Colon (tissue), 2 donors: ENCODE measurements at regions not wholly inside any gene's neighbourhood (a gene's known extent, or its start where the extent isn't known, plus 50 kb on each side); places are given as distances from the start of the nearest gene placed in this dataset.

Experiments
- FAIRE-seq: peaks from 2 replicates; lab custom pipeline; 2012; peaks lifted over from hg19 to GRCh38; lab: Jason Lieb, UNC
- donor health status: control.
- donor health status: control.

DNA sequence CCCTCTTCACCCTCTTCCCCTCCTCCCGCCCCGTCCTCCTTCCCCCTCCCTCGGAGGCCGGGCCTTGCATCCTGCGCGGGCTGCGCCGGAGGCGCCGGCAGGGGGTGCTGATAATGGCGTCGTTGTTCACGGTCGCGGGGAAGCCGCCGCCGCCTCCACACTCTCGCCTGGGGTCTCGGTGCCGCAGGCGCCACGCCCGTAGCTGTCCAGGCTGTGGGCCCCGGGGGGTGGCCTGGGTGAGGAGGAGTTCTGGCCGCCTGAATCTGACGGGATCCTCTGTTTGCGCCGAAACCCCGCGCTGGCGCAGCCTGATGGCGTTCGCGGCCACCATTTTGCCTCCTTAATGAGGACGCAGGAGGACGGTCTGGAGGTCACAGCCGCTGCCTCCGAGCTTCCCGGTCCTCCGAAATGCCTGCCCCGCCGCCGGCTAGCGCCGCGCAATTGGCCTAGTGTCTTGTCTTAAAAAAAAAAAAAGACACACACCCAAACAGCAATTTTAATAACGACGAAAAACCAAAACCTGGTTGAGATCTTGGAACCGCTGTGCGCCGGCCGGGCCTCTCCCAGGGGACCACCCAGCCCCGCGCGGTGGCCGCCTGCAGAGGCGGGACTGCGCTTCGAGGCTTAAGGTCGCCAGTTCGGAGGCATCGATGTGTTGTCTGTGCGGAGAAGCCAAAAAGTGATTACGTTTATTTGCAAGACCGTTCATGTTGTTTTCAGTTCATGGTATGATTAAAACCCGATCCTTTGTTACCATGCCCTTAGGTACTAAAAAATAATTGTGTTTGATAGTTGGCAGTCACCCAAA lies 106.6 kb upstream of the HNRNPU start:
- FAIRE-seq, result no peak

DNA sequence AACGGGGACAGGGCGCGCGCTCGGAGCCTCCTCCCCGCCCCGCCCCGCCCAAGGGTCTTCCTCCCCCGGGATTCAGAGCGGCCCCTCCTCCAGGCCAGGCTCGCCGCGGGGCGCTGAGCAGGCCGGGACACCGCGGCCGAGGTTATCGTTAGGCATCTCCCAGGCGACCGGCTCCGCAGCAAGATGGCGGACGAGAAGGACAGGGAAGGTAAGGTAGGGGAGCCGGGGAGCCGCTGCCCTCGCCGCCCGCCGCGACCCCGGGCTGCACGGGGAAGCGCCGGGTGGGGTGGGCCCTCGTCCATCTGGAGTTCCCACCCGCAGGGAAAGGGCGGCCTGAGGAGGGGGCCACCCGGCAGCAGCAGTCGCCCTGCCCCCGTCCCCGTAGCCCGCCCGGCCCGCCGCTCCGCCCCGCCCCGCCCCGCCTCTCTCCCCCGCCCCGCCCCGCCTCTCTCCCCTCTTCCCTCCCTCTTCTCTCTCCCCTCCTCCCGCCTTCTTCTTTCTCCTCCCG lies 105.9 kb upstream of the HNRNPU start:
- FAIRE-seq, result no peak

DNA sequence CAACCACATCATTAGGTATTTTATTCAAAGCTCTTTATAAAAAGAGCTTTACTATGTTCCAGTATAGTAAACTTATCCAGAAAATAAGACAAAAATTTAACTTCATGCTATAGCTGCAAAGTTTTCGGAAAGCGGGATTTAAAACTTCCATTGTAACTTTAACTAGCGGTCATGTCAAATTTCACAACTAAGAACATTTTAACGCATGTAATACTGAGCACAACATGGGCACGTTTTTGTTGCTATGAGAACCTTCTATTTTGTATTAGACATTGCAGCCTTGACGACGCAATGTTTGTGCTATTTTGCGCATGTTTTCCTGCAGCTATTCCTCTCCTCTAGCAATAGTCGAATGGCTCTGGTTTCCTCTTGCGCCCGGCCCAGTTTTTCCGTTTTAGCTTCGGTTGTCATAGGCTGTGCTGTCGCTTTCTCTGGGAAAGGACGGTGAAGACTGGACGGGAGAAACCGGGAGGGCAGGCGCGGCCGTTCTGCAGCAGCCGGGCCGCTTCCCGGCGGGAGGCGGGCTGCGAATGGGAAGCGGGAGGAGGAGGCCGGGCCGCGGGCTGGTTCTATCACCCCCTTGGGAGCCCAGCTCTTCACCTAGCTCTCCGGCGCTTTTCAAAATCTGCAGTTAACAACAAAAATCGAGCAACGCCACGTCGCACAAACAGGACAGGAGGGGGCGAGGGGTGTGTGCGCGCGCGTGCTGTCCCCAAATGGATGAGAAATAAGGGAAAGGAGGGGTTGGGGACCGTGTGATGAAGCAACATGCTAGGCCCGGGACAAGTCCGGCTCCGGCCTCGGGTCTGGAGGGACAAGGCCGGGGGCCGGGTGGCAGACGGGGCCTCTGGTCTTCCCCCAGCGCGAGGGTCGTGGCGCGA lies 105.3 kb upstream of the HNRNPU start:
- FAIRE-seq, result peak; percentile 43

DNA sequence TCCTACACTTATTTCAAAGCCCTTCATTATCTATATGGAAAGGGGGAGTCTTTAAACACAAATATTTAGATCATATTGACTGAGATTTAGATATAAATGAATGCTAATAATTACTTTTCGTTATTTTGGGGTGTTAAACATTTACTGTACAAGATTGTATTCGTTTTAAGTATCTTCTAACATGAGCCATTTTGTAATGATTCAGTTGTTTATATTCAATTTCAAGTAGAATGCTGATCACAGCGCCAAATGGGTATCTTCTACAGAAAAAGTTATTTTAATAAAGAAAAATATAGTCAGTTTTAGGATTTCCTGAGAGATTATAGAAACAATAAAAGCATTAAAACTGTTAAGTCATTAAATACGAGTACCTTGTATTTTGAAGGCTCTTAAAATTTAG lies 104.5 kb upstream of the HNRNPU start:
- FAIRE-seq, result no peak

DNA sequence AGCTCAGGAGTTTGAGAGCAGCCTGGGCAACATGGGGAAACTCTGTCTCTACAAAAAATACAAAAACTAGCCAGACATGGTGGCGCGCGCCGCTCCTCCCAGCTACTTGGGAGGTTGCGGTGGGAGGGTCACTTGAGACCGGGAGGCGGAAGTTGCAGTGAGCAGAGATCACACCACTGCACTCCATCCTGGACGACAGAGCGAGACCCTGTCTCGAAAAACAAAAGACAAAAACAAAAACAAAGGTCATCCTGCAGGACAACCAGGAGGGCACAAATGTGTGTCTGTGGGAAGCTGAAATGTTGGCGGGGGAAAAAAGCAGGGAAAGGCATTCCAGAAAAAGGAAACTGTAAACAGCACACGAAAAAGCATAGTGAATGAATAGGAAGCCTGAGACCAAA lies 104.1 kb upstream of the HNRNPU start:
- no peak for FAIRE-seq

DNA sequence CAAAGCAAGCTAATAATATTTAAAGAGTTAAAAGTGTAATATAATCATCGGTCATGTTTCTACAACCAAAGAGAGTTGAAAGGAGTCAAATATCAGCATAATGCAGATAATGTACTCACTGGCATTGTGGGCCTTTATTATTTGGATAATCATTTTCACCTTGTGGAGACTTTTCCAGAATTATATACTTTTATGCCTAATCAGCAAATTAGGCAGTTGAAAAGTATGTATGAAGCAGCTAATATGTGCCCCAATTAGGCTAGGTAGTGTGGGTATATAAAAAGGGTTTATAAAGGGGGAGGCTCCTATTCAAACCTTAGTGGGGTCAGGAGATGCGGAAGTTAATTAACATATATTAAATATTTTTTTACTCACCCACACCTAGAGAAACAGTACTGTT lies 102.8 kb upstream of the HNRNPU start:
- no peak for FAIRE-seq

DNA sequence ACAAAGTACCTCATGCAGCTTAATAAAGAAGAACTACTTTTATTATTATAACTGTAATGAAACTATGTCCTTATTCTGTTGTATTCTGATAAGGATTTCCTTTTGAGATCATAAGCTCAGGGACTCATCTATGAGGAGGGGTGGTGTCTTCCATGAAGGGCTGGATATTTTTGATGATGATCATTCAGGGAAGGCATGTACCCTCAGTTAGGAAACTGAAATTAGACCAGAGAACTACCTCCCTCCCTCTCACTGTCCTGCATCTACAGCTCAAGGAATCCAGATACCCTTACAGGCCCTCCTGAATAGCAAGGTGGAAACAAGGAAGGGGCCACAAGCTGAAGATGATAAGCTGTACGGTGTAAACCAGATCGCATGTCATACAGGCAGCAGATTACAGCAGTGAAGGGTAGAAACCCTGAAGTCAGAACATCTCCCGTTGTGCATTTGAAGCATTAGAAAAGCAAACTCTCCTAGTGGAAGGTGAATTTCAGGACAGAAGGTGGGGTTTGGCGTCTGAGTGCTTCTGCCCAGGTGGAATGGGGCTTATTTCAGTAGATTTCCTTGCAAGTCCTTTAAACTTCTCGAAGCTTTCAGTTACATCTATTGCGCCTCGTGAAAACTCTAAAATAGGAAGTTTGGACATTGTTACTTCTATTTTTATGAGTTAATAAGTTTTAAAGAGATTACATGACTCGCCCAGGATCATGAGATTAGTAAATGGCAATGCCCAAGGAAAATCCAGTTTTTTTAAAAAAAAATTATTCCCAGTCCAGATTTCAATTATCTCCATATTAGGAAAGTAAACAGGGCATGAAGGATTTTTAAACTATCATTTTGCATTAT lies 101.1 kb upstream of the HNRNPU start:
- no peak for FAIRE-seq

DNA sequence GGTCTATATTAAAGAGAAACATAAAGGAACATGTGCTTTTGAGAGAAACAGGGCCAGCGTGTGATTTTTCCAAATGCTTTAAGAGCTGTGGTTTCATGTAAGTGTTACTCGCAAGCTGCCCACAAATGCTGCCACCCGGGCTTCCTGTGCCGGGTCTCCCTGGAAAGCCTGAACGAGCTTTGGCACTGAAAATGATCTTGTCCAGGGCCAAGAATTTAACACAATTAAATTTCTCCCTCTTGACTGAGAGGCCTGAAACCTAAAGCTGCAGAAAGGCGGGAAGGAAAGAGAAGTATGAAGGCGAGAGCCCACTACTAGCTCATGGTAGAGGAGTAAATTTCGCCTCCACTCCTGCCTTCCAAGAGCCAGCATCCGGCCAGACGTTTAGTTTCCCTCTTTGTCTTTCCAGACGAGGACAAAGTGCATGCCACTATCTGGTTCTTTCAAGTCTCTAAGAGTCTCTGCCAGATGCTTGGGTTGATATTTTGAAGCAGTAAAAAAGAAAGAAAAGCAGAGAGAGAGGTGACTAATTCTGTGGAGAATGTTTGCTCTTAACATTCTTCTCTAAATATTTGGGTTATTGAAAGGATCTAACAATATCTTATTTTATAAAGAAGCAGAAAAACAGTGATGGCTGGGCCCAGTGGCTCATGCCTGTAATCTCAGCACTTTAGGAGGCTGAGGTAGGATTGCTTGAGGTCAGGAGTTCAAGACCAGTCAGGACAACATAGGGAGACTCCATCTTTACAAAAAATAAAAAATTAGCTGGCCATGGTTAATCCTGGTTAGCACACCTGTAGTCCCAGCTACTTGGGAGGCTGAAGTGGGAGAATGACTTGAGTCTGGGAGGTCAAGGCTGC lies 100.0 kb upstream of the HNRNPU start:
- FAIRE-seq, result no peak

DNA sequence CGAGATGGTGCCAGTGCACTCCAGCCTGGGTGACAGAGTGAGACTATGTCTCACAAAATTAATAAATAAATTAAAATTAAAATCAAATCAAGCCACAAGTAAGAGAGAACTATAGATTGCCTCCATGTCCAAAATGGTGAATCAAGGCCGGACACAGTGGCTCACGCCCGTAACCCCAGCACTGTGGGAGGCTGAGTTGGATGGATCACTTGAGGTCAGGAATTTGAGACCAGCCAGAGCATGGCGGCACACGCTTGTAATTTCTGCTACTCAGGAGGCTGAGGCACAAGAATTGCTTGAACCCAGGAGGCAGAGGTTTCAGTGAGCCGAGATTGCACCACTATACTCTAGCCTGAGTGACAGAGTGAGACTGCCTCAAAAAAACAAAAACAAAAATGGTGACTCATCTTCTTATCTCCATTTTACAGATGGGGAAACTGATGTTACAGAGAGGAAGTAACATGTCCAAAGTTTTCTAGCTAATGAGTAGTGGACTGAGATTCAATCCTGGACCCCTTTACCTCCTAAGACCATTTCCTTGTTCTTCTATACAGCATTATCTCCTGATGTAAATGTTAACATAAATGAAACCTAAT lies 99.0 kb upstream of the HNRNPU start:
- FAIRE-seq, result no peak

DNA sequence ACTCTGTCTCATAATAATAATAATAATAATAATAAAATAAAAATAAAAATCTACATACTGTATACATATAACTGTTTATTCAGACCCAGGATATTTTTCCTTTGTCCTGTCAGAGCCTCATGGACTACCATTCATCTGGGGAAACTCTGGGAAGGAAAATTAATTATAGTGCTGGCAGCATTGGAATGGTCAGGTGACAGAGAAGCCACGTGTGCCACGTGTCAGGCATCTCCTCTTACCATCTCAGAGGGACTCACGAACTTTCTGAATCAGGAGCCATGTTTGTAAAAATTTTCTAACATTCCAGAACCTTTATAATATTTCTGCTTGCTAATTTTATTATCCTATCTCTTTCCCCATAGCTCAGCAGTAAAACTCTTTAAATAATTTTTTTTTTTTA lies 97.8 kb upstream of the HNRNPU start:
- FAIRE-seq, result no peak

DNA sequence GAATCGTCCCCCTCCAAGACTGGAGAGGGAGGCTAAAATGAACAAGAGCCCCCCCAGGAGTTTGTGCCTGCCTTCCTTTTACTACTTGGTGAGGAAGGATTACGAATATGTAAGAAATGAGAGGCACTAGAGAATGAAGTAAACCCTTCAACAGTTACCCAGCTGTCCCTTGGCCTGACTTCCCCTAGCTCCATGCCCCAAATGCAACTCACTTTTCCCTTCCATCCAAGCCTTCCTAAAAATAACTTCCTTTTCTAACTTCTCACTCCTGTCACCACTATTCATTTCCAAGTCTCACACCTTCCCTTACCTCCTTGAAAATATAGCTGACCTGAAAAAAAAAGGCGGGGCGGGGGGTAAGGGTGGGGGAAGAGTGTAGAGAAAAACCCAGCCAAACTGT lies 96.6 kb upstream of the HNRNPU start:
- FAIRE-seq, result no peak

DNA sequence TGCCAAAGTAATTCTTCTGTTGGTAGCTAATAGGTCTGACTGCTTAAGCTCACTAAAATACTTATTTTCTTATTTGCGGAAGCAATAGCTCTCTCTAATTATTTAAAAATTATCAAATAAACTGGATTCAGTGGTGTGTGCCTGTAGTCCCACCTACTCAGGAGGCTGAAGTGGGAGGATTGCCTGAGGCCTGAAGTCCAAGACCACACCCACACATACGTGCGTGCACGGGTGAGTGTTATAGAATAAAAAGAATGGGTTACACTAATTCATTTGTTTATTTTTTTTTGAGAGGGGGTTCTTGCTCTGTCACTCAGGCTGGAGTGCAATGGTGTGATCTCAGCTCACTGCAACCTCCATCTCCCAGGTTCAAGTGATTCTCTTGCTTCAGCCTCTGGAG lies 94.2 kb upstream of the HNRNPU start:
- FAIRE-seq, result no peak

DNA sequence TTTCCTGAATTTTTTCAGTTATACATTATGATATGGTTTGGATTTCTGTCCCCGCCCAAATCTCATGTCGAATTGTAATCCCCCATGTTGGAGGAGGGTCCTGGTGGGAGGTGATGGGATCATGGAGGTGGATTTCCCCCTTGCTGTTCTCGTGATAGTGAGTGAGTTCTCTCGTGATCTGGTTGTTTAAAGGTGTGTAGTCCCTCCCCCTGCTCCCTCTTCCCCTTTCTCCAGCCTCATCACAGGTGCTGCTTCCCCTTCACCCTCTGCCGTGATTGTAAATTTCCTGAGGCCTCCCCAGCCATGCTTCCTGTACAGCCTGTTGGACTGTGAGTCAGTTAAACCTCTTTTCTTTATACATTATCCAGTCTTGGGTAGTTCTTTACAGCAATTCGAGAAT lies 93.2 kb upstream of the HNRNPU start:
- no peak for FAIRE-seq

DNA sequence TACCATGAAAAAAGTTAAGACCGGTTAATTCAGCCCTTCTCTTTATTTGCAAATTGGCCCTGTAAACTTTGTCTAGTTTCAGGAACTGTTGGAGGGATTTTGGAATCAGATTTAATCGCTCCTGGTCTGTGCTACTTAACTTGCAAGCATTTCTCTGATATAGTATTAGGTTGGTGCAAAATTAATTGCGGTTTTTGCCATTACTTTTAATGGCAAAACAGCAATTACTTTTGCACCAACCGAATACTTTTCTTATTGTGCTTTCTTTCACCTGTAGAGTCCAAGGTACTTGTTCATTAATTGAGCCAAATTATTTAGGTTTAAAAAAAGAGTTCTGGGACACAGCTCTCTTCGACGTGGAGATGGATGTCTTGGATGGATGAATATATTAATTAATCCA lies 92.8 kb upstream of the HNRNPU start:
- FAIRE-seq, result no peak

DNA sequence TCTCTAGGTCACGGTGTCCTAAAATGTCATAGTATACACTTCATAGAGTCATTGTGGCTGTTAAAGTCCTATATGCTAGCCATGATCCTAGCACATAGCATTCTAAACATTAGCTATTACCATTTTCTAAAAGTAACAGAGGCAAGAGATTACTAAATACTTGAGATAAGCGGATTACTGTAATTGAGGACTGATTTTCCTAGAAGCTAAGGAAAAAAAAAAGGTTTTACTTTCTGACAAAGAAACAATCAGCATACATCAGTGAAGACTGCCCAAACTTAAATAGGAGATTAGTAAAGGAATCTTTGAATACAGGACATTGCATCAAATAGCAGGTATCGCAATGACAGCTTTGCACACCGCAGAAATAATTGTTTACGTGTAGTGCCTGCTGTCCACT lies 91.3 kb upstream of the HNRNPU start:
- no peak for FAIRE-seq

DNA sequence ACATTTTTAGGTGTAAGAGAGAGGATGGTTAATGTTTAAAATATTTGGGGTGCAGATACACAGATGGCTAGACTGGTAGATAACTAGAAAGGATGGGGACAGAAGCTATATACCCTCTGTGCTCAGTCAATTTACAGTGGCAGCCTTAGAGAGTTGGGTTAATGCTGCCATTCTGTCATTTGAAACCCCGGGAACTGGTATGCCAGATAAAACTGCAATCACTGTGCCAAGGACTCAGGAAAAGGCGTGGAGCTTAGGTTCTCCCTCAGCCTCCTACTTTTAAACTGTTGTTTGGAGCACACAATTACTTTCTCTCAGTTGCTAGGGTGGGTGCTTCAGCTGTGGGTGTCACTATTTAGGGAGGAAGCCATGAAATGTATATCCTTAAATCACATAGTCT lies 90.0 kb upstream of the HNRNPU start:
- FAIRE-seq, result no peak

DNA sequence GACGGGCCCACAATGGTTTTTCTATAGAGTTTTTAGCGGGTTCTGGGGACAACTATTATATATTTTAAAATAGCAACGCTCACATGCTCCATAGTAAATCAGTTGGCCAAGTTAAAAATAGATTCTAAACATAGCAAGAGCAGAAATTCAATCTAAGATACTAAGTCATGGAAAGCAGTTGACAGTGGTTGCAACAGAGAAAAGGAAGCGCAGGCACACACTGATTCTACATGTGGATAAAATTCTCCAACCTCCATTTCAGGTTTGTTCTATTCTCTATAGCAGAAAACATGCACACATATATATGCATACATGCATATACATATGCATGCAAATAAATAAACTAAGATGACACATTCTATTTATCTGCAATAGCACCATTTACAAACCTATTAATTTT lies 89.6 kb upstream of the HNRNPU start:
- FAIRE-seq, result no peak

DNA sequence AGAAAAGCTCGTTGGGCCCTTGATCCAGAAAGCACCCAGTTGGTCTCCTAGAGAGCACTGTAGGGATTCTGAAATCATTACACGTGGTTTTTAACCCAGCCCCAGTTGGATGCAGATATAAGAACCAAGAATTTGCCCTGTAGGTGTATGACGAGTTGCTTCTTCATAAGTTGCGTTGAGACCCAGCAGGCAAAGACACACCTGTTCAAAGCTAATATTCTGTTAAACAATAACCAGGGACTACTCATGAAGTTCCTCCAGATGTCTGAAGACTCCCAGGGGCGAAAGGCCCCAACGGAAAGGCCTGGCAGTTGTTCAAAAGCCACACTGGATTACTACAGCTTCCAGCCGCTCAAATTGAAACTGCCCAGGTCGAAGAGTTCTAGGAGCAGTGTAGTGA lies 88.6 kb upstream of the HNRNPU start:
- no peak for FAIRE-seq

DNA sequence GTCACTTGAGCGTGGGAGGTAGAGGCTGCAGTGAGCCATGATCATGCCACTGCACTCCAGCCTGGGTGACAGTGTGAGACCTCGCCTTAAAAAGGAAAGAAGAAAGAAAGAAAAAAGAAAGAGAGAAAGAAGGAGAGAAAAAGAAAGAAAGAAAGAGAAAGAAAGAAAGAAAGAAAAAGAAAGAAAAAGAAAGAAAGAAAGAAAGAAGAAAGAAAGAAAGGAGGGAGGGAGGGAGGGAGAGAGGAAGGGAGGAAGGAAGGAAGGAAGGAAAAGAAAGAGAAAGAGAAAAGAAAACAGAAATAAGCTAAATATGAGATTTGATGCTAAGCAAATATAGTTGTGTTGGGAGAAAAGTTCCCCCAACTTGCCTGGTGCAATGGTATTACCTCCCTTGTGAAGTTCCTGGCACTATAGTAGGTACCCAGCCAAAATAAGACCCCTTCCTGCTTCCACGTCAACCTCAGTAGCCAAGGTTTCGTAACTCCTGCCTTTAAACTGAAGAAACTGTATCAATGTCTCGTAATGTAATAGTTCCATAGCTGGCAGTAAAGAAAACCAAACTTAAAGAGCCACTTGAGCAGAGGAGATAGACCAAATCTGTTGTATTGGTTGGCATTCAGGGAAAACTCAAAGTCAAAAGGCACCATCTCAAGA lies 88.1 kb upstream of the HNRNPU start:
- FAIRE-seq, result no peak

DNA sequence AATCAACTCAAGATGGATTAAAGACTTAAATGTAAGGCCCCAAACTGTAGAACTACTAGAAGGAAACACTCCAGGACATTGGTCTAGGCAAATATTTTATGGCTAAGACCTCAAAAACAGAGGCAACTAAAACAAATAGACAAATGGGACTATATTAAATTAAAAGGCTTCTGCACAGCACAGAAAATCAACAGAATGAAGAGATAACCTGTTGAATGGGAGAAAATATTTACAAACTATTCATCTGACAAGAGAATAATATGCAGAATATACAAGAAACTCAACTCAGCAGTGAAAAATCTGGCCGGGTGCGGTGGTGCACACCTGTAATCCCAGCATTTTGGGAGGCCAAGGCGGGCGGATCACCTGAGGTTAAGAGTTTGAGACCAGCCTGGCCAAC lies 84.1 kb upstream of the HNRNPU start:
- no peak for FAIRE-seq
